NCI-H1436 treated with DMSO at 0.1 percent for 48 hours (cell line): ENCODE measurements at regions not wholly inside any gene's neighbourhood (a gene's known extent, or its start where the extent isn't known, plus 50 kb on each side); places are given as distances from the start of the nearest gene placed in this dataset.
"Not testable (repeated sequence)": the region's sequence is repeated elsewhere in the genome, so short reads cannot be mapped to it uniquely, and the experiment has no call there.

Experiments used
- DNase-seq: peaks from one replicate; lab custom pipeline; 2025; lab: John Stamatoyannopoulos, UW

- no peak for DNase-seq
Observed at GRCh38 chr21:15119486-15119885, 54.7 kb upstream of the NRIP1 start.

GRCh38 chr21:15121097-15121654, 56.4 kb upstream of the NRIP1 start:
- DNase-seq, result no peak

DNA sequence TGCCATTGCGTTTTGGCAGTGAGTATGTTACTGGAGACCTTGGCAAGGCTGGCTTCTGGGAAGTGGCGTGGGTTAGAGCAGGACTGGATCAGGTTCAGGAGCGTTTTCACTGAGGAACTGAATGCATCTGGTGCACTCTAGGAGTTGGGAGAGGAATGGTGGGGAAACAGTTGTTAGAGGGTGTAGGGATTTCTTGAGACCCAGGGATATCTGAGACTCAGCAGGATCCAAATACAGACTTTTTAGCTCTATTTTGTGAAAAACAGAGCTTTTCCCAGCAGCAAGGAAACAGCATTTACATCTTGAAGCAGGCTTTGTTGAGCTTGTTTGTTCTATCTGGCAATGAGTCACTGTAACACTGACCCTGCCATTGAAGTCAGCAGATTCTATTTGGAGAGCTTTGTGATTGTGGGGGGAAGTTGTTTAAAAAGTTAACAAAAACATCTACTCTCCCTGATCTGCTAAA, 56.9 kb upstream of the NRIP1 start:
- no peak for DNase-seq

- DNase-seq, result no peak
Observed at GRCh38 chr21:15122241-15122640, 57.4 kb upstream of the NRIP1 start.

- no peak for DNase-seq
Observed at GRCh38 chr21:15124731-15125130, 59.9 kb upstream of the NRIP1 start.

DNA sequence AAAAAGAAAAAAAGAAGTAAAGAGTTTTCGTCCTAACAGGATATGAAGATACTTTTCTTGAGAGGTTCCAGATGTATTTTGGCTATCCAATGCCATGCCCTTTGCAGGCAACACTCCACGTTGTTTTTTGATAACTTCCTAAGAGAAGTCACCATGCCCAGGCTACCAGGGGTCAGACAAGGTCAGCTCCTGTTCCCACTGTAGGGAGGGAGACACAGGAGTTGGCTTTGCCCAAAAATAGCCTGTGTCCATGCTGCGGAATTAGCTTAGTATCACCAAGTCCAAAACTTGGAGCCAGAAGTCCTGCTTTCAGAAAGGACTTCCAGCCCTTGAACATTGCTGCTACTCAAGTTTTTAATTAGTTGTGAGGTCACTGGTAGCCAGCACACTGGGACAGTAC, 62.1 kb upstream of the NRIP1 start:
- DNase-seq, result no peak

GRCh38 chr21:15127437-15127836, 62.6 kb upstream of the NRIP1 start:
- DNase-seq, result no peak

DNA sequence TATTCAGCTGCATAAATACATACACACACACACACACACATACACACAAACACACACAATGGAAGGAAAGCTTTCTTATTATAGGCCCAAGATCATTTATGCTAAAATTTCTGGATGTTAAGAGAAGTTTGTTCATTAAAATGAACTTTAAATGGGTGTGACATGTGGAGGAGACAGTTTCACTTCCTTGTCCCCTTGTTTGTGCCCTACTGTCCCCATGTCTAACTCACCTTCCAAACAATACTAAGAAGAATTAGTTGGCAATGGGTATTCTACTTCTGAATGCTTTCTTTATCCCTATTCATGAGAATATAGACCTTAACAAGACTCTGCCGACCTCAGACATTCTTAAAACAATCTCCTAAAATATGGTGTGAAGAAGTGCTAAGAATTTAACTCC, 63.5 kb upstream of the NRIP1 start:
- no peak for DNase-seq

- not testable (repeated sequence) for DNase-seq
Observed at GRCh38 chr21:15128714-15129113, 63.9 kb upstream of the NRIP1 start.

DNA sequence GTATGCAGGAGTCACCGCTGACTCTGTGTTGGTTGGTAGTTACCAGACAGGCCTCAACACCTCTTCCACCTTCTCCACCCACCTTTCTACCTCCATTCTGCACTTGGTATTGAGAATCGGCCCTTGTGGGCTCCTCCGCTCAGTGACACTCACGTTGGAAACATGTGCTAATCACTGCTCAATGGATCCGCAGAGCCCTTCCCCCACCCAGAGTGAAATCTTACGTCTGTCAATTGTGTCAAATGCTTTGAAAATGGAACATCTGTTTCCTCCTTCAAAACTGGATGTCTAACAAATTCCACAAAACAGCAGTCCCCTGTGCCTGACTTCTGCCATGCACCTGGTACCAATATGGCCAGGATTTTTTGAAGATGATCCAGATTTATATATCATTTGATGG, 65.5 kb upstream of the NRIP1 start:
- no peak for DNase-seq

DNA sequence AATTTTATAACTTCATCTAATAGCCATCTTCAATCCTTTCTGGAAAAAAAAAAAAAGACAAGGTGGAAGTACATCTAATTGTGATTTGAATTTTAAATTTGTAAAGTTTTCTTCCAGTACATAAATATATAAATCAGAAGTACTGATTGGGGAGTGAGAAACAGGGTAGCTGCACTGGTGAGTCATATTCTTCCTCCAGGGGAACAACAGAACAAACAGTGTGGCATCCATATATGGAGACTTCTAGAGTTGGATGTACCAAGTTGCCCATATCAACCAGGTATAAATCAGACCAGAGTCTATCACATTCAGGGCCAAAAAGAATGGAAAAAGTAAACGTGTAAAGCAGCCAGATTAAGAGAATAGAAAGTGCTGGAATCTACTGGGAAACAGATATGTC, 66.0 kb upstream of the NRIP1 start:
- DNase-seq, result no peak

DNA sequence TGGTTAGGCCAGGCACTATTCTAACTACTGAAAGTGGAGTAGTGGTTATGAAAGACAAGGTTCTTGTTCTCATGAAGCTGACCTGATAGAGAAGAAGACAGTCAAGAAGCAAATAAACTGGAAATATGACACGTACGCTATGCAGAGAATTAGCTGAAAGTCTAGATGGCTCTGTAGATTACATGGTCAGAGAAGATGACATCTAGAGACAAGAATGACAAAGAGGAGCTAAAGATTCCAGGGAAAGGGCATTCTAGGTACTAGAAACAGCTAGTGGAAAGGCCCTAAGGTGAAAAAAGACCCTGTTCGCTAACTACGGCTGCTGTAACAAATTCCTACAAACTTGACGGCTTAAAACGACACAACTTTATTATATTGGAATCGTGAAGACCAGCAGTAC, 68.0 kb upstream of the NRIP1 start:
- no peak for DNase-seq

GRCh38 chr21:15134701-15135470, 70.1 kb upstream of the NRIP1 start:
- DNase-seq, result no peak

DNA sequence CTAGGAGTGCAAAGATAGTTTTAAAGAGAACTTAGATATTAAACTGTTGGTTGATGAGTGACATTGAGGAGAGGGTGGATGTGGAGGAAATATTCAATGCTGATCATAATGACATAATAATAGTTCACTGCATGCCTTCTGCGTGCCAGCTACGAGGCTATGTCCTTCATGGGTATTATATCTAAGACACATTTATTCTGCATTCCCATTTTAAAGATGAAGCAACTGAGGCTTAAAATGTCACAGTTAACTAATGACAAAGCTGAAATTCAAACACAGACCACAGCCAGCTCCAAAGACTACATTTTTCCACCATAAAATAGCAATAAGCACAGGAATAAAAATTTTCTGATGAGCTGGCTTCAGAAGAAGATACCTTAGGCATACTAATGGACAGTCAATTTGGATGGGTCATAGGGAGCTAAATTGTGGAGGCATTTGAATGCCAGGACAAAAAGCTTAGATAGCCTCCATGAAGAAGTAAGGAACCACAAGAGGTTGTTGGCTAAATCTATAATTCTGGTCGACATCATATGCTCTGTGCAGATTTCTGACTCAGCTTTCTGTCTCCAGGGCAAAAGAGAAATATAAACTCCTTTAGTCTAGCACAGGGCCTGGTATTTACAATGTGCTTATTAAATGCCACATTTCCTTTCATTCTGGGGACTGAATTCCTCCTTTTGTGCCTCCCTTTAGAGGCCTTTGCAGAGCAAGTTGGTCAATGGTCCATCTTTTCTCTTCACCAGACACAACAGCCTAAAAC, 71.2 kb upstream of the NRIP1 start:
- DNase-seq, result no peak

DNA sequence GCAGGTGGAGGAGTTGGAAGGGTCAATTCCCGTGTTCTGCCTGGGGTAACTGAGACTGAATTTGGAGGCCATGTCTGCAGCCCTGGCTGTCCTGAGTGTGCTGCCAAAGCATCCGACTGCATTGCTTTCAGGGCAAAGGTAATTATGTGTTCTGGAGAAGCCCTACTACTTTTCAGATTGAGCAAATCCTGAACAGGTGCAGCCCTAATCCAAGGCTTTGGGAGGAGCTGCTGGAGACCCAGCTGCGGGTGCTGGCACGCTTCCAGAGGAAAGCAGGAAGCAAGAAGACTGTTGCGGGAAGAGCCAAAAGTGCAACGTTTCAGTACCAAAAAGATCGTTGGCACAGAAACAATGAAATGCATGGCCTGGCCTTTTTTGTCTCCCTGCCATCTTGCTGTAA, 73.7 kb upstream of the NRIP1 start:
- no peak for DNase-seq

- no peak for DNase-seq
Observed at GRCh38 chr21:15139898-15140297, 75.1 kb upstream of the NRIP1 start.

GRCh38 chr21:15140321-15141019, 75.7 kb upstream of the NRIP1 start:
- no peak for DNase-seq

DNA sequence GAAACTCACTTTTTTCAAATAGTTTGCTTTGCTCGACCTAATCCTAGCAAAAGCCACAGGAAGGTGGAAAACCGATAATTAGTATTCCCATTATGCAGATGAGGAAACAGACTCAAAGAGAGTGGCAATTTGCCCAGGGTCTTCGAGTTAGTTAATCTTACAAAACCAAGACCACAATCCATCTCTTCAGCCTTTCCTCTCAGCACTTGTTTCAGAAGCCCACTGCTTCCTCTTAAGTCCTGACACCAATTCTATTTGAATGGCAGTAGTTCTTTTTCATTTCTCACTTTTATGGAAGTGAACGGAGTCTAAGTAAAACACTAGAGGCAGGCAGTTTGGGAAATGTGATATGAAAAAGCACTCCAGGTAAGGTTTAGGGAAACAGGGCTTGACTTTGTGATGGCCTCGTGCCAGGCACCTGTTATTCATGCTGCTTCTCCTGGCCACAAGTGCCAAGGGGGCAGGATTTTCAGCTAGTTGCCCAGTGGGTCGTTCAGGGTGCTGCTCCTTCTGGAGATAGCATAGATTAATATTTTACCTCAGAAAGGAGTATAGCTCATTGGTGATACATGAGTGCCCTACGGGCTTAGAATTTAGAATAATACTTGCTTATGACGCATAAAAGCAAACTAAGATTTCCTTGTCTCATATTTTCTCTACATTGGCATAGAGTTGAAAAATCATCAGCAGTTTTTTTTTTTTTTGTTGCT, 76.6 kb upstream of the NRIP1 start:
- no peak for DNase-seq

- DNase-seq, result no peak
Observed at GRCh38 chr21:15144026-15144425, 79.2 kb upstream of the NRIP1 start.

GRCh38 chr21:15148437-15148836, 83.6 kb upstream of the NRIP1 start:
- no peak for DNase-seq

DNA sequence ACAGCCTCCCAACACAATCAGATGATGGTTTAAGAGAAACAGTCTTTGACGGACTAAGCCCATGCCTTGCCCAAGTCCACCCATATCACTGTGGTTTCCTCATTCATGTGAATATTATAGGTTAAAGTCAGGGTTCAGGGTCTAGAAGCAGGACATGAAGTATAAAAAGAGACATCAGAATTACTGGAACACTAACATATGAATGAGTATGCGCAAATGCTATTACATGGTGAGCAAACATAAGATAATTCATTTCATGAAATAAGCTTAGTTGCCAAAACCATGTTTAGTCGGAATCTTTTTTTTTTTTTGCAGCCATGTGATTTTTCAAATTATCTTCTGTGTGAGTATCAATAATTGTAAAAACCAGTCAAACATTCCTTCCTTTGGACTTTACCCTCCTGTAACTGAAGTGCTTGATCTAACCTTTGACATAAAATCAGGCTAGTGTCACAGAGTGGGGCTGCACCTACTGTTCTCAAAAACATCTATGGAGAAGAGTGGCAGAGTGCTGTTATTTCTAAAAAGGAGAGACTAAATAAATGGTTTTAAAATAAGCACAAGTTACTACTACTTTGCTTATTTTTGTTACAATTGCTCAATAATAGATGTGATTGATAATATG, 84.9 kb upstream of the NRIP1 start:
- no peak for DNase-seq
